ENCODE measurements at regions not wholly inside any gene's neighbourhood (a gene's known extent, or its start where the extent isn't known, plus 50 kb on each side); places are given as distances from the start of the nearest gene placed in this dataset.

GRCh38 chr4:58553679-58554078 is 1443.5 kb upstream of the IGFBP7 start:
- DNase-seq (ENCODE audit: low read depth) = no peak

GRCh38 chr4:58553031-58553430 is 1442.8 kb upstream of the IGFBP7 start:
- no peak for DNase-seq (ENCODE audit: low read depth)

GRCh38 chr4:58551676-58552075 is 1441.5 kb upstream of the IGFBP7 start:
- no peak for DNase-seq (ENCODE audit: low read depth)

- no peak for DNase-seq (ENCODE audit: low read depth)
Observed at GRCh38 chr4:58543465-58543864, 1433.3 kb upstream of the IGFBP7 start.

GRCh38 chr4:58541926-58542325 is 1431.7 kb upstream of the IGFBP7 start:
- DNase-seq (ENCODE audit: low read depth) = no peak

- DNase-seq (ENCODE audit: low read depth) = no peak
Observed at GRCh38 chr4:58522765-58523382, 1412.7 kb upstream of the IGFBP7 start.

GRCh38 chr4:58515226-58515625 is 1405.0 kb upstream of the IGFBP7 start:
- DNase-seq (ENCODE audit: low read depth) = no peak

GRCh38 chr4:58514299-58514698 is 1404.1 kb upstream of the IGFBP7 start:
- DNase-seq (ENCODE audit: low read depth) = no peak

GRCh38 chr4:58510652-58511051 is 1400.5 kb upstream of the IGFBP7 start:
- no peak for DNase-seq (ENCODE audit: low read depth)

- no peak for DNase-seq (ENCODE audit: low read depth)
Observed at GRCh38 chr4:58507079-58507478, 1396.9 kb upstream of the IGFBP7 start.

- no peak for DNase-seq (ENCODE audit: low read depth)
Observed at GRCh38 chr4:58502839-58503238, 1392.7 kb upstream of the IGFBP7 start.

GRCh38 chr4:58499182-58499581 is 1389.0 kb upstream of the IGFBP7 start:
- no peak for DNase-seq (ENCODE audit: low read depth)

GRCh38 chr4:58491620-58492019 is 1381.4 kb upstream of the IGFBP7 start:
- DNase-seq (ENCODE audit: low read depth) = no peak

- no peak for DNase-seq (ENCODE audit: low read depth)
Observed at GRCh38 chr4:58477950-58478349, 1367.8 kb upstream of the IGFBP7 start.

GRCh38 chr4:58477513-58477912 is 1367.3 kb upstream of the IGFBP7 start:
- DNase-seq (ENCODE audit: low read depth) = no peak

GRCh38 chr4:58475097-58475496 is 1364.9 kb upstream of the IGFBP7 start:
- no peak for DNase-seq (ENCODE audit: low read depth)

GRCh38 chr4:58465031-58465430 is 1354.8 kb upstream of the IGFBP7 start:
- DNase-seq (ENCODE audit: low read depth) = no peak

- DNase-seq (ENCODE audit: low read depth) = no peak
Observed at GRCh38 chr4:58456727-58457384, 1346.7 kb upstream of the IGFBP7 start.

- DNase-seq (ENCODE audit: low read depth) = no peak
Observed at GRCh38 chr4:58453956-58454355, 1343.8 kb upstream of the IGFBP7 start.

GRCh38 chr4:58451707-58452106 is 1341.5 kb upstream of the IGFBP7 start:
- DNase-seq (ENCODE audit: low read depth) = no peak

GRCh38 chr4:58435871-58436270 is 1325.7 kb upstream of the IGFBP7 start:
- no peak for DNase-seq (ENCODE audit: low read depth)

- DNase-seq (ENCODE audit: low read depth) = no peak
Observed at GRCh38 chr4:58413849-58414248, 1303.7 kb upstream of the IGFBP7 start.

- DNase-seq (ENCODE audit: low read depth) = no peak
Observed at GRCh38 chr4:58411904-58412303, 1301.7 kb upstream of the IGFBP7 start.

GRCh38 chr4:58406762-58407161 is 1296.6 kb upstream of the IGFBP7 start:
- DNase-seq (ENCODE audit: low read depth) = no peak

All from iris pigment epithelial cell (primary cell).